NCI-H1417 (cell line): ENCODE measurements at regions not wholly inside any gene's neighbourhood (a gene's known extent, or its start where the extent isn't known, plus 50 kb on each side); places are given as distances from the start of the nearest gene placed in this dataset.
A peak's percentile ranks its signal among the peaks of the same experiment; 100 is the strongest.

Experiments used
- DNase-seq, 3 experiments: peaks; one replicate each; lab custom pipeline; 2025; lab: John Stamatoyannopoulos, UW

DNA sequence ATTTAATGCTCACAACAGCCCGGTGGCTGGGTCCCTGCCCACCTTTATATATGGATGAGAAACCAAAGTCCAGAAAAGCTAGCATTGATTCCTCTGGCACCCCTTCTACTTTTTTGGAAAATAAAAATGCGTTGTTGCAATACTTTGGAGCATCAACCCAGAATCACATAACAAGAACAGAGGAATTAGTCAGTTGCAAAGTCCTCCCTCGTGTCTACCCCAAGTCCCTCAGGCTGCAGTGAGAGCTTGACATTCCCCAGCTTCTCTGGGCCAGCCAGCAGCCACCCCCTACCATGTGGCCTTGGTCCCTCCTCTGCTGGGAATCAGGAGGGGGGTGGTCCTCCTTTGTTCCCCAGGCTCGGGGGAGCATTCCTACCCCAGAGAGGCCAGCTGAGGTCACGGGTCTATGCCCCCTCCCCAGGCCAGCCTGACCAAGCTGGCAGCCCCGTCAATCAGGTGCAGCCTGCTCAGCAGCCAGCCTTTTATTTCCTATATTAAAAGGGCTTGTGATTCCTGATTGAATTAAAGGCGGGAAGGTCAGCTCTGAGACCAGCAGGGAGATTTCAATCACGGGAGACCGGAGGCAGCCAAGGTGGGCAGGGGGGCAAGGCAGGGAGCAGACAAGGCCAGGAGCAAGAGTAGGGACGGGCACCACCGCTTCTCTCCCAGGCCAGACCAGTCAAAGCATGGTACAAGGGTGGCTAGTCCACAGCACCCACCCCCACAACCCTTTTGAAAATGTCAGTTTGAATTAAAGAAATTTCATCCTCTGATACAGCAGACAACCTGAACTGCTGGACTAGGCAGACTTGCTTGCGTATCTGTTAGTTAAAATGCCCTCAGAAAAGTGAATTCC lies 158.9 kb downstream of the MRPL14 start:
- no peak for DNase-seq

DNA sequence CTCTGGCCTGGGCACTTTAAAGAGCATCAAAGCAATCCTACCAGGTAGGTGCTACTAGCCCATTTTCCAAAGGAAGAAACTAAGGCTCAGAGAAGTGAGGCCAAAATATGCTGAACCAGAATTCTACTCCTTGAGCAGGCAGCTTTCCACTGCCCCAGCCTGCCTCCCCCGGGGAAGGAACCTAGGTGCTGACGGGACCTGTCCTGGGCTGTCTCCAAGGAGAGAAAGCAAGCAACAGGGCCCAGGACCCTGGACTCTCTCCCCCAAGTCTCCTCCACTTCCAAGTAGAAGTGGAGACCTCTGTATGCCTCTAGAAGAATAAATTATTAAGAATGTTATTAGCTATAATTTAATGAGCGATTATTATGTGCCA lies 159.5 kb downstream of the MRPL14 start:
- DNase-seq, result no peak

DNA sequence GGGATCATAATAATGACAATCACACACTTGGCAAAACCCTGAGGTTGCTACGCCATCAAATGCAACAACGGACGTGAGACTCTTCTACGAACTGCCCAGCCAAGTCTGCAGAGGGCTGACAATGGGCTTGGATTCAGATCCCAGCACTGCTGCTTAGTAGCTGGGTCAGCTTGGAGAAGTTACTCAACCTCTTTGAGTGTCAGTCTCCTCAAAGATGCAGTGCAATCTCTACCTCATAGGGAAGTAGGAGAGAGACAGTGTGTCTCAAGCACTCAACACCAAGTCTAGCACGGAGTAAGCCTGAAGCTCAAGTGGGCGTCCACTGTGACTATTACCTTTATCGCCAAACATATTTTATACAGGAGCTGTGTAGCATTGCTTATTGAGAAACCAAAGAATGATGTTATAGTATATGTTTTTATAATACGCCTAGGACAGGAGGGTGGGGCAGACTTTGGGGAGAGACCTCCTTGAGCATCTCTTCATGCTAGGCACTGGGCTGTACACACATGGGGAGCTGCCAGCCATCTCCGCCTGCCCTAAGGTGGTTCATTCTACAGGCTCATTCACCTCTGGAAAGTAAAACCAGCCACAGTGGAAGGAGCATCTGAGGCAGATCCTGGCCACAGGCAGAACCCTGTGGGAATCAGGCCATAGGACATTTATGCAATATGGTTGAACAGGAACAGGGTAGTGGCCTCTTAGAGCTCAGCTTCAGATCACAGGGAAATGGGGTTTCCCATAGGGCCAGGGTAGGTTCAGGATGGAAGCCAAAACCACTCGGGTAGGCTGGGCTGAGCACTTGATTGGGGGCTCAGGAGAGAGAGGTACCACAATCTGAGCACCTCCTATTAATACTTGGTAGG lies 160.2 kb downstream of the MRPL14 start:
- DNase-seq, result no peak

DNA sequence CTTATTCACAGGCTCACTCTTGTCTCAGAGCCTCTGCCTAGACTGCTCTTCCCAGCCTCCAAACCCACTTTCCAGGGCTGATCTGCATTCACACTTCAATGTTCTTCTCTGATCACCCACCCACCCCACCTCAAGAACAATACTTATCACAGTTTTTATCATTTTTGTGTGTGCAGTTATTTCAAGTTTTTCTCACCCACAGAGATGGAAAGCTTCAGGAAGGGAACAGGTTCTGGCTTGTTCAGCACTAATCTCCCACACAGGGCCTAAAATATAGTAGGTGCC lies 160.9 kb downstream of the MRPL14 start:
- no peak for DNase-seq

DNA sequence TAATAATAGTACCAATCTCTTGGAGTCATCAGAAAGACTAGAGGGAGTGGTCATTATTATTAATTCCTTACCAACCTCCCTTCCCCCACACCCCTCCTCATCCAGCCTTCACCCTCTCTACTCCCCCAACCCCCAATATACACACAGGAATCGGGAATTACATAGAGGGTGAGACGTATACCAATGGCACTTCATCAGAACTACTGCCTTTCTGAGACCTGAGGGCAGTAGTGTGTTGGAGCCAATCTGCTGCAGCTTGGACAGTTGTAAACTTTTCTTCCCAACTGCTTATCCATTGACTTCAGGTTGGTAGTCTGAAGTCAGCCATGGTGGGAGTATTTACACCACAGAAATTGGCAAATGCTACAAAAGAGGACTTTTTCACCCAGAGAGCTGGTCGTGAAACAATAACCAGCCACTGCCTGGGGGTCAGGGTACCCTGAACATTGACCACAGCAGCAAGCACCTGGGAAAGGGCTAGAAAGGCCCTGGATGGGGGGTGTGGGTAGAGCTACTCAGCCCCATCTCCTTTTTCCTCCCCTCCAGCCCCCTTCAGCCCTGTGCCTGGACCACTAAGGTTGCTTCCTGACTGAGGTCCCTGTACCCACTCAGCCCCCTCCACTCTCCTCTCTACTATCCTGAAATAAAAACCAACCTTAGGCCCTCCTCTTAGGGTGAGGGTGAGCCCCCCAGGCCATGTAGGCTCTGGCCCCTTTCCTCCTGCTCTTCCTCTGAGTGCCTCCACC lies 161.5 kb downstream of the MRPL14 start:
- DNase-seq, result no peak

DNA sequence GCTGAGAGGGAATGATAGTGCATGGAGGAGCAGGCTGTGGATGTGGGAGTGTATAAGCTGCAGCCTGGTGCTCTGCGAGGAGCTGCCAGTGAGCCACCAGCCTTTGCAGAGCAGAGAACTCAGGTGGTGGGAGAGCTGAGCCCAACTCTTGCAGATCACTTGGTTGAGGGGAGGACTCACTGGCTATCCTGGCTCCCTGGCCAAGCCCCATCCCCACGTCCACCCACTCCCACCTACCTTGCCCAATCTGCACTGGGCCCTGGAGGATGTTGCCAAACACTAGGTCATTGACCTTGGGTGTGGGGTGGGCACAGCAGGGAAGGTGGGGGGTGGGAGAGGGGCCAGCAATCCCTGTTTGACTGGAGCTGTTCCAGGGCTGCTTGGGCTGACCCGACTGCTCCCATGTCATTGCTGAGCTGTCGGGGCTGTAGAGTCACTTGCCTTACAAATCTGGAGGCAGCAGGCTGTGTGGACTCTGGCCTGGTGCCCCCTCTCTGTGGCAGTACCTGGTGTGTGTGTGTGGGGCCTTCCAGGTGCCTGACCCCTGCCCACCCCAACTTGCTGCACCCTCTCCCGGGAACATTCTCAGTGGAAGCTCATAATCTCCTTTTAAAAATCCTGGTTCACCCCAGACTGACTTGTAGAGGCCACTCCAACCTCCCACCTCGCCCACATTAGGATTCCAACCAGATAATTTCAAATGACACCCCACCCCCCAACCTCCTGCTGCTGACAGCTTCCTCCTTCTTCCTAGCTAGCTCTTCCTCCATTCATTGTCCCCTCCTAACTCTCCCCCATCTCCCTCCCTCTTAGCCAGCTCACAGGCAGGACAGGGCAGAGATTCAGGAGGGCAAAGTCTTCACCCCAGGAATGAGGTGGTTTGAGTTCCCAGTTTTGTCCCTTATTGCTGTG lies 162.3 kb downstream of the MRPL14 start:
- DNase-seq, result no peak

- no peak for DNase-seq
These were observed 163.2 kb downstream of the MRPL14 start for GRCh38 chr6:43963877-43964658.

GRCh38 chr6:43963203-43963602 lies 164.0 kb downstream of the MRPL14 start:
- no peak for DNase-seq

- DNase-seq, result no peak
These were observed 164.8 kb downstream of the MRPL14 start for GRCh38 chr6:43962458-43962857.

DNA sequence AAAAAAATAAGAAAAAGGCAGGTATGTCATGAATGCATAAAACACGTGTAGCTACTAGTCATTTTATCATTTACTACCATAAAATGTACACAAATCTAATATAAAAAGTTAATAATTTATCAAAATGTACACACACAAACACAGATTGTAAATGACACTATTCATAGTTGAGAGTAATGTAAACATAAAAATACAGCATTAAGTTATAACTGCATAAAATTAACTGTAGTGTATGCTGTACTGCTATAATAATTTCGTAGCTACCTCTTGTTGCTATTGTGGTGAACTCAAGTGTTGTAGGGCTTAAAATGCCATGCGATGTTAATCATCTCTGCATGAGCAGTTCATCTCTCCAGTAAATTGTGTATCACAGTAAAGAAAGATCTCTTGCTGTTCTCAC lies 170.0 kb downstream of the MRPL14 start:
- DNase-seq, result no peak

DNA sequence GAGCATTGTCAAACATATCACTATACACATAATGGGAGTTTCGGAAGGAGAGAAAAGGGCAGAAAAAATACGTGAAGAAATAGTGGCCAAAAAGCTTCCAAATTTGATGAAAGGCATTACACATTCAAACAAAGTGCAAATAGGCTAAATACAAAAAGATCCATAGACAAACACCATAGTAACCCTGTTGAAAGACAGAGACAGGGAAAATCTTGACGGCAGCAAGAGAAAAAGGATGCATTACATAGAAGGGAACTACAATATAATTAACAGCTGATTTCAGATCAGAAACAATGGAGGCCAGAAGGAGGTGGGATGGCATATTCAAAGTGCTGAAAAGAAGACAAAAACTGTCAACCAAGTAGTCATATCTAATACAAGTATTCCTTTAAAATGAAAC lies 170.8 kb downstream of the MRPL14 start:
- DNase-seq, result no peak

DNA sequence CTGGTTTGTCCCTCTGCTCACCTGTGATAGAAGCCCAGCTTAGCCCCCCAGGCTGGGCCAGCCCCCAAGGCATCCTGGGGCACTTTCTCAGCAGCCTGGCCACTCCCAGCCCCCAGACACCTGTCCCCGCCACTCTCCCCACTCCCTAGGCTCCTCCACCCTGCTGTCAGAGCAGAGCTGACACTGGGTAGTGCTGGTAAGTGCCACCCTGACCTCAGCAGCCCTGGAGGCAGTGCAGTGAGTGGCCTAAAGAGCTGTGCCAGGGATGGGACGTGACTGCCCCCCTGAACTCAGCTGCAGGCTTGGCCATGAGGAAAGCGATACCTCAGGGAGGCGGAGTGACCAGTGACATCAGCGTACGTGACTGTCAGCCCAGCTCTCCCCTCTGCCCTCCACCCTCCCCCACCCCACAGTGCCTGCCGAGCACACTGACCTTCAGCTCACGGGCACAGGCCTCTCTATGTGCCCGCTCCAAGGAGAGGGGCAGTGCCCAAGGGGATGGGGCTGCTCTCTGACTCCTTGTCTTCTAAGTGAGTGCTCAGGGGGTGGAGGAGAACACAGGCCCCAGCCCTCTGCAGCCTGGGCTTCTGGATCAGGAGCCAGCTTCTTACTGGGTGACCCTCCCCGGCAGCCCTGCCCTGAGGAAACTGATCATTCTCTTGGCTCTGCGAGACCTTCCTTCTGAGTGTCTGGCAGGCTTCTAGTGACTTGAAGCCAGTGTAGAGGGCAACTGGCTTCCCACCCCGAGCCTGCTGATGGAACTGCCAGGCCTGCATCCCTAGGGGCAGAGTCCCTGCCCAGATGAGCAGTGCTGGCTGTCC lies 172.7 kb downstream of the MRPL14 start:
- DNase-seq, result no peak

DNA sequence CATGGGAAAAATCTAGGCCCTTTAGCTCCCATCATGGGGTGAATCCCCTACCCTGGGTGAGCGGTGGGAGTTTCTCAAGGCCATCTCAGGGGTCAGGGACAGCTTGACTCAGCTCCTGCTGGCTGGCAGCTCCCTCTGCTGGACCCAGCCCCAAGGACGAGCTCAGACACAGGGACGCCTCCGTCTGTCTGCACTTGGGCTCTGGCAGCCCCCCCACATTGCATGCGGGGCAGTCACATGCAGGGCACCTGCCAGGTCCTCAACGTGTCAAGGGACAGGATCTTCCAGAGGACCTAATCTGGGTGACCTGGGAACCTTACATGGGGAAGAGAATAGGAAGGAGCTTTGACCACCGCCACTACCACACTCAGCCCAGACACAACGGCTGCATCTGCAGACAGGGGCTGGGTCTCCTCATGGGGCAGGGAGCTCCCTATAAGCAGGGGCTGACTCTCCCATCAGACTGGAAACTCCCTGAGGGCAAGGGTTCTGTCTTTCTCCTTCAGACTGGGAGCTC lies 173.4 kb downstream of the MRPL14 start:
- no peak for DNase-seq

DNA sequence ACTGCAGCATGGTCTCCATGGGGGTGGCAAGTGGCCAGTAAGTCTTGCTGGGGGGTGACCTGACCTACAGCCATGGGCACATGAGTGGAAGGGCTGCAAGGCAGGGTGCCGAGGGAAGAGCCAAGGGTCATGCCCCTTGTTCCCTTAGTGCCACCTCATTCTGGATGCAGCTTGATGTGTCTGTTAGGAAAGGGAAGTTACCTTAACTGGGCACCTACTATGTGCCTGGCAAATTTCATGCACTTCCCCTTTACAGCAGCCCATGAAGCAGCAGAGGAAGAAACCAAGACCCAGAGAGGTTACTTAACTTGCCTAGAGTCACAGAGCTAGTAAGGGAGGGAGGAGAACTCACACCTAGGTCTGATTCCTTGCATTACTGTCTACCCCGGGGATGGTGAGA lies 174.0 kb downstream of the MRPL14 start:
- no peak for DNase-seq

- no peak for DNase-seq
These were observed 174.5 kb downstream of the MRPL14 start for GRCh38 chr6:43952746-43953145.

DNA sequence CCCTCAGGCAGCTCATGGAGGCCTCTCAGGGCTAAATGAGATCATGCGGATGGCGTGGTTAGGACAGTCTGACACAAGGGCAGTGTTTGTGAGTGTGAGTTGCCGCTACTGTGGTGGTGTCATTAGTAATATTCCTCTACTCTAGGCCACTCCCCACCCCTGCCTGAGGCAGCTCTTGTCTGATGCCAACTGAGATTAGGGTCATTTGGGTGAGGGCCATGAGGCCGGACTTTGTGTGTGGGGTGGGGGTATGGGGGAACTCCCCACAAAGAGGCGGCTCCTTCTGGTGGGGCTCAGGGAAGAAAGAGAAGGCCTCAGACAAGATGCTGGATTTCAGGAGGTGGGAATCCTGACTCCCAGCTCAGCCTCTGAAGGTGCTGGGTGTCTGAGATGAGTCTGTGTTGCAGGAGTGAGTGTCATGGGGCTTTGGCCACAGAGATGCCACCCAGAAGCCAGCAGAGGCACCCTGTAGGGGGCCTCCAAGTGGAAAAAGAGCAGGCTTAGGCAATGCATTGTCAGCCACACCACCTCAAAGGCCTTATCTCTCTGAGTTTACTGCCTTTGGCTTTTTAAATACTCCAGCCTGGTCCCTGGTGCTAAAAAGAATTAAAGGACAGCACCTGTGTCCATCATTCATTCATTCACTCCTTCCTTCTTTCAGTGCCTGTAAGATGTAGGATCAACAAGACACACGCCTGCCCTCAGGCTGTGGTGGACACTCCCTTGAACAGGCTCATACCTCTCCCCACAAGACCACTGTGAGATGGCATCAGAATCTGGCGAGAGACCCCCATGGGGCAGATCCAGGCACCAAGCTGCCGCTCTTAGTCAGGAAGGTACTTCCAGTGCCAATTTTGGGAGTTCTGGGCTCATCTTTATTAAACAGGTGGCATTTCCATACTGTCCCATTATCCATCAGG lies 175.2 kb downstream of the MRPL14 start:
- DNase-seq, result no peak

DNA sequence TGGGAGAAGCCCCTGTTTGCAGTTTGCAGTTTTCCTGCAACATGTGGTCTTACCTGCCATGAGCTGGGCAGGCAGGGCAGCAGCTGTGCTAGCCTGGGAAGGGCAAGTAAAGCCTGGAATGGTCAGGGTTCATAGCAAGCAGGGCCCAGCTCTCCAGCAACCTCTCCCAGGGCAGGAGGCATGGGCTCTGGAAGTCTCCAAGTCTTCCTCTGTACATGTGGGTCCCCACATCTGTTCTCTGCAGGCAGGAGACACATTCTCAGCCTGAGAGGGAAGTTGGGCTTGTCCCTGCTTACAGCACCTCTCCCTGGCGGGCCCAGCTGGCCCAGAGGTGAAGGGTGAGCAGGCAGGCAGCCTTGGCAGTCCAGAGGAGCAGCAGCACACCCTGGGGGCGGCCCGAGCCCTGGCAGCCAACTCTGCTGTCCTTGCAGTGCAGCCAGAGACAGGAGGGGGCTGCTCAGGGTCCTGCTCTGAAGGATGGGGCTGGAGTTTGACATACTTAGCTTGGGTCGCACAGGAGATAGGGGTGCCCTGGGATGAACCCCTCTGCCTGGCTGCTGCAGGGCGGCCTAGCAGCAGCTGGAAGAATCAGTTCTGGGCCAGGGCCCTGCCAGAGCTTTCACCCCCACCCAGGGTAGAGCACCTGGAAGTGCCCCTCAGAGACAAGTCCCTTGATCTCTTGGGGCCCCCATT lies 176.0 kb downstream of the MRPL14 start:
- peak in 1 of 3 experiments; percentile 10 for DNase-seq

- DNase-seq, result no peak
These were observed 176.6 kb downstream of the MRPL14 start for GRCh38 chr6:43950731-43951062.
